ENCODE measurements at regions not wholly inside any gene's neighbourhood (a gene's known extent, or its start where the extent isn't known, plus 50 kb on each side); places are given as distances from the start of the nearest gene placed in this dataset.

- Mint-ChIP-seq H3K9me3 (peaks cover 2% of the 10 kb centered on the region), H3K27me3 (no peaks in the 10 kb centered on the region), H3K36me3 (ENCODE audit: low read depth) (no peaks in the 10 kb centered on the region), H3K4me1 (no peaks in the 10 kb centered on the region), H3K4me3 (no peak overlapping the region), H3K27ac (no peak overlapping the region)
- no peak for ATAC-seq (ENCODE audit: low read depth)
- CTCF ChIA-PET = no interaction called here
- no peak for DNase-seq
- TF ChIP-seq, protein P1, sequence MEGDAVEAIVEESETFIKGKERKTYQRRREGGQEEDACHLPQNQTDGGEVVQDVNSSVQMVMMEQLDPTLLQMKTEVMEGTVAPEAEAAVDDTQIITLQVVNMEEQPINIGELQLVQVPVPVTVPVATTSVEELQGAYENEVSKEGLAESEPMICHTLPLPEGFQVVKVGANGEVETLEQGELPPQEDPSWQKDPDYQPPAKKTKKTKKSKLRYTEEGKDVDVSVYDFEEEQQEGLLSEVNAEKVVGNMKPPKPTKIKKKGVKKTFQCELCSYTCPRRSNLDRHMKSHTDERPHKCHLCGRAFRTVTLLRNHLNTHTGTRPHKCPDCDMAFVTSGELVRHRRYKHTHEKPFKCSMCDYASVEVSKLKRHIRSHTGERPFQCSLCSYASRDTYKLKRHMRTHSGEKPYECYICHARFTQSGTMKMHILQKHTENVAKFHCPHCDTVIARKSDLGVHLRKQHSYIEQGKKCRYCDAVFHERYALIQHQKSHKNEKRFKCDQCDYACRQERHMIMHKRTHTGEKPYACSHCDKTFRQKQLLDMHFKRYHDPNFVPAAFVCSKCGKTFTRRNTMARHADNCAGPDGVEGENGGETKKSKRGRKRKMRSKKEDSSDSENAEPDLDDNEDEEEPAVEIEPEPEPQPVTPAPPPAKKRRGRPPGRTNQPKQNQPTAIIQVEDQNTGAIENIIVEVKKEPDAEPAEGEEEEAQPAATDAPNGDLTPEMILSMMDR (IDR thresholded peaks at IDR 0.05) = no peak
- POLR2A ChIA-PET = no interaction called here
- intact Hi-C loops (cut with micrococcal nuclease) = no loop called here
These were observed 565.8 kb upstream of the COBL start for GRCh38 chr7:51882412-51882811.

- TF ChIP-seq, protein P1 (IDR thresholded peaks at IDR 0.05) = no peak
- Mint-ChIP-seq H3K27ac (no peak overlapping the region), H3K4me1 (no peaks in the 10 kb centered on the region), H3K9me3 (peaks cover 2% of the 10 kb centered on the region), H3K4me3 (no peak overlapping the region), H3K27me3 (no peaks in the 10 kb centered on the region), H3K36me3 (ENCODE audit: low read depth) (no peaks in the 10 kb centered on the region)
- POLR2A ChIA-PET = no interaction called here
- CTCF ChIA-PET = no interaction called here
- no peak for ATAC-seq (ENCODE audit: low read depth)
- intact Hi-C loops (cut with micrococcal nuclease) = no loop called here
- DNase-seq = no peak
These were observed 564.7 kb upstream of the COBL start for GRCh38 chr7:51881309-51881708.

GRCh38 chr7:51878865-51879264 lies 562.3 kb upstream of the COBL start:
- ChIA-PET CTCF (no interaction called here), POLR2A (no interaction called here)
- Mint-ChIP-seq H3K27me3 (no peaks in the 10 kb centered on the region), H3K4me1 (no peaks in the 10 kb centered on the region), H3K9me3 (no peaks in the 10 kb centered on the region), H3K27ac (no peak overlapping the region), H3K36me3 (ENCODE audit: low read depth) (no peaks in the 10 kb centered on the region), H3K4me3 (no peak overlapping the region)
- ATAC-seq (ENCODE audit: low read depth) = no peak
- no peak for DNase-seq
- intact Hi-C loops (cut with micrococcal nuclease) = no loop called here
- TF ChIP-seq, protein P1 (IDR thresholded peaks at IDR 0.05) = no peak

DNA sequence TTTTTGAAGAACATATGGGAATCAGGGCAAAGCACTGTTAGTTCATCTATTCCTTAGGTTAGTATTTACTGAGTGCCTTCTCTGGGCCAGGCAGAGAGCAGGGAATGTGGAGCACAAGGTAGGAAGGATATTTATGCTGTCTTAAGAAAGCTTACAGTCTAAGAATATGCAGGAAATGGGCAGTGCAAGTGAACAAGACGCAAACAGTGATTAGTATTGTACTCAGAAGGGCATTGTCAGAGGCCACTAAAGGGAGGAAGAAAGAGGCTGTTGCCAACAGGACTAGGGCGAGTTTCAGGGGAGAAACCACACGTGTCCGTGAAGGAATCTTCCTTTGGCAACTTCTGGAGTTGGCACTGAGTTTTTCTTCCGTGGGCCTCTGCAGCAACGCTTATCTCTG lies 552.8 kb upstream of the COBL start:
- DNase-seq (no peak), ATAC-seq (ENCODE audit: low read depth) (no peak)
- intact Hi-C loops (cut with micrococcal nuclease) = no loop called here
- ChIA-PET CTCF (no interaction called here), POLR2A (no interaction called here)
- TF ChIP-seq, protein P1 (IDR thresholded peaks at IDR 0.05) = no peak
- no peaks in the 10 kb centered on the region for H3K36me3 Mint-ChIP-seq (ENCODE audit: low read depth)
- no peak overlapping the region for H3K4me3 Mint-ChIP-seq
- H3K4me1 Mint-ChIP-seq = no peaks in the 10 kb centered on the region
- peaks cover 14% of the 10 kb centered on the region for H3K9me3 Mint-ChIP-seq
- no peak overlapping the region for H3K27ac Mint-ChIP-seq
- no peaks in the 10 kb centered on the region for H3K27me3 Mint-ChIP-seq

GRCh38 chr7:51867117-51867516 lies 550.5 kb upstream of the COBL start:
- DNase-seq = no peak
- CTCF ChIA-PET = no interaction called here

More at GRCh38 chr7:51867117-51867516, 550.5 kb upstream of the COBL start:
- POLR2A ChIA-PET = no interaction called here
- no peak overlapping the region for H3K4me3 Mint-ChIP-seq
- TF ChIP-seq, protein P1 (IDR thresholded peaks at IDR 0.05) = no peak
- no peak overlapping the region for H3K27ac Mint-ChIP-seq
- ATAC-seq (ENCODE audit: low read depth) = no peak
- no peaks in the 10 kb centered on the region for H3K27me3 Mint-ChIP-seq
- no peaks in the 10 kb centered on the region for H3K4me1 Mint-ChIP-seq
- intact Hi-C loops (cut with micrococcal nuclease) = loop anchor here (2.0 kb wide), 1 partner anchor 30 kb away; no protein-coding TSS in a partner anchor
- H3K36me3 Mint-ChIP-seq (ENCODE audit: low read depth) = no peaks in the 10 kb centered on the region
- peaks cover 11% of the 10 kb centered on the region for H3K9me3 Mint-ChIP-seq

Data from activated B cell treated with CpG ODN at 0.5 μM for 24 hours (primary cell).